ENCODE measurements at regions not wholly inside any gene's neighbourhood (a gene's known extent, or its start where the extent isn't known, plus 50 kb on each side); places are given as distances from the start of the nearest gene placed in this dataset.

DNA sequence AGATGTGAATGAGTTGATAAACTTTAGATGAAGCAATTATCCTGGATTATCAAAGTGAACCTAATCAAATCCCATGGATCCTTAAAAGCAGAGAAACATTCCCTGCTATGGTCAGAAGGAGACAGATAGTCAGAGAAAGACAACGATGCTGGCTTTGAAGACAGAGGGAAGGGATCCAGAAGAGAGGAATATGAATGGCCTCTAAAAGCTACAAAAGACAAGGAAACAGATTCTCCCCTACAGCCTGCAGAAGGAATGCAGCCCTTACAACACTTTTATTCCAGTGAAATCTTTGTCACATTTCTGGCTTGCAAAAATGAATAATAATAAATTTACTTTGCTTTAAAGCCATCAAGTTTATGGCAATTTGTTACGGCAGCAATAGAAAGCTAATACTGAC, 1164.2 kb downstream of the PCDH17 start:
- no peaks in the 10 kb centered on the region for H3K9me3 Mint-ChIP-seq (ENCODE audit: low read depth)
- H3K4me1 Mint-ChIP-seq (ENCODE audit: low read depth) = peaks cover 4% of the 10 kb centered on the region
- no peaks in the 10 kb centered on the region for H3K27me3 Mint-ChIP-seq (ENCODE audit: low read depth)
- H3K27ac Mint-ChIP-seq (ENCODE audit: unreplicated experiment) = no peak overlapping the region
- TF ChIP-seq CTCF (IDR thresholded peaks at IDR 0.05) = no peak
- H3K4me3 Mint-ChIP-seq (ENCODE audit: unreplicated experiment) = no peak overlapping the region
- no peak for DNase-seq (ENCODE audit: low spot score)
- H3K36me3 Mint-ChIP-seq (ENCODE audit: low read depth) = no peaks in the 10 kb centered on the region

GRCh38 chr13:58804832-58805231, 1173.3 kb downstream of the PCDH17 start:
- Mint-ChIP-seq H3K36me3 (ENCODE audit: low read depth) (no peaks in the 10 kb centered on the region), H3K4me3 (ENCODE audit: unreplicated experiment) (no peak overlapping the region), H3K4me1 (ENCODE audit: low read depth) (no peaks in the 10 kb centered on the region), H3K27ac (ENCODE audit: unreplicated experiment) (no peak overlapping the region), H3K9me3 (ENCODE audit: low read depth) (no peaks in the 10 kb centered on the region), H3K27me3 (ENCODE audit: low read depth) (no peaks in the 10 kb centered on the region)
- no peak for TF ChIP-seq CTCF (IDR thresholded peaks at IDR 0.05)
- DNase-seq (ENCODE audit: low spot score) = no peak

- Mint-ChIP-seq H3K4me1 (ENCODE audit: low read depth) (no peaks in the 10 kb centered on the region), H3K27me3 (ENCODE audit: low read depth) (no peaks in the 10 kb centered on the region), H3K4me3 (ENCODE audit: unreplicated experiment) (no peak overlapping the region), H3K36me3 (ENCODE audit: low read depth) (no peaks in the 10 kb centered on the region), H3K9me3 (ENCODE audit: low read depth) (peaks cover 7% of the 10 kb centered on the region), H3K27ac (ENCODE audit: unreplicated experiment) (no peak overlapping the region)
- no peak for DNase-seq (ENCODE audit: low spot score)
- no peak for TF ChIP-seq CTCF (IDR thresholded peaks at IDR 0.05)
Measured at GRCh38 chr13:58806401-58806800, 1174.9 kb downstream of the PCDH17 start.

GRCh38 chr13:58823701-58824100, 1192.2 kb downstream of the PCDH17 start:
- TF ChIP-seq CTCF (IDR thresholded peaks at IDR 0.05) = no peak
- no peak overlapping the region for H3K4me3 Mint-ChIP-seq (ENCODE audit: unreplicated experiment)
- peak; percentile 82 for DNase-seq (ENCODE audit: low spot score)
- no peaks in the 10 kb centered on the region for H3K4me1 Mint-ChIP-seq (ENCODE audit: low read depth)
- no peaks in the 10 kb centered on the region for H3K36me3 Mint-ChIP-seq (ENCODE audit: low read depth)
- no peaks in the 10 kb centered on the region for H3K27me3 Mint-ChIP-seq (ENCODE audit: low read depth)
- no peak overlapping the region for H3K27ac Mint-ChIP-seq (ENCODE audit: unreplicated experiment)
- H3K9me3 Mint-ChIP-seq (ENCODE audit: low read depth) = no peaks in the 10 kb centered on the region

DNA sequence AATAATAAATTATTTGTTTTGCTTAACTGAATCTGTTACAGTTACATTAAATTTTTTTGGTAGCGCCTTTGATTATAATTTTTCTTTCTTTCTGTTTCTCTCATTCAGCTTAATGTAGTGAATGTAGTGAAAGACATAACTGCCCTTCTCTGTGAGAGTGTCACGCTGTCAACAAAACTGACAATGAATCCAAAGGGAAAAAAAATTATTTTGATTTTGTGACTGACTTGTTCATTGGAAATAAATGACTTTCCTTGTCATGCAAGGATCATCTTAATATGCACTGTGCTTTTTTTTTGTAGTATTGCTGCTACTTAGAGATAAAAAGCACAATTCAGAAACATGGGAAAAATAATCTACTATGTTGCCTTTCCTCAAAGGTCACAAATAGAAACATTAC, 1196.4 kb downstream of the PCDH17 start:
- Mint-ChIP-seq H3K9me3 (ENCODE audit: low read depth) (peaks cover 6% of the 10 kb centered on the region), H3K4me3 (ENCODE audit: unreplicated experiment) (no peak overlapping the region), H3K27ac (ENCODE audit: unreplicated experiment) (no peak overlapping the region)

More for the DNA sequence above, 1196.4 kb downstream of the PCDH17 start:
- Mint-ChIP-seq H3K36me3 (ENCODE audit: low read depth) (no peaks in the 10 kb centered on the region), H3K27me3 (ENCODE audit: low read depth) (no peaks in the 10 kb centered on the region), H3K4me1 (ENCODE audit: low read depth) (no peaks in the 10 kb centered on the region)
- DNase-seq (ENCODE audit: low spot score) = no peak
- no peak for TF ChIP-seq CTCF (IDR thresholded peaks at IDR 0.05)
